Subcutaneous abdominal adipose tissue (tissue), 5 donors: ENCODE measurements at regions not wholly inside any gene's neighbourhood (a gene's known extent, or its start where the extent isn't known, plus 50 kb on each side); places are given as distances from the start of the nearest gene placed in this dataset.
A peak's percentile ranks its signal among the peaks of the same experiment; 100 is the strongest.

Source experiments
- H3K27ac ChIP-seq: one replicate; pipeline ENCODE4 v1.7.0; 2013; ENCODE audit warnings: low read depth, mild to moderate bottlenecking, inconsistent platforms, low read length, moderate library complexity
- H3K27me3 ChIP-seq, 5 donors: one replicate each; pipeline ENCODE4 v1.7.0; 2013; ENCODE audit warnings: low read length in 5 of 5, inconsistent platforms in 1 of 5; ENCODE audit not compliant: control insufficient read depth in 5 of 5, insufficient read depth in 4 of 5
- H3K36me3 ChIP-seq, 5 donors: one replicate each; pipeline ENCODE4 v1.7.0; 2013; ENCODE audit warnings: low read length in 5 of 5; ENCODE audit not compliant: control insufficient read depth in 5 of 5, insufficient read depth in 5 of 5
- H3K4me1 ChIP-seq, 5 donors: one replicate each; pipeline ENCODE4 v1.7.0; 2013; ENCODE audit warnings: low read length in 5 of 5, mild to moderate bottlenecking in 3 of 5, moderate library complexity in 1 of 5; ENCODE audit not compliant: control insufficient read depth in 5 of 5, insufficient read depth in 5 of 5
- H3K4me3 ChIP-seq, 5 donors: one replicate each; pipeline ENCODE4 v1.7.0; 2013; ENCODE audit warnings: low read length in 5 of 5, low read depth in 1 of 5
- H3K9ac ChIP-seq, 5 donors: one replicate each; pipeline ENCODE4 v1.7.0; 2013; ENCODE audit warnings: low read length in 5 of 5, mild to moderate bottlenecking in 4 of 5, moderate library complexity in 3 of 5
- H3K9me3 ChIP-seq, 5 donors: one replicate each; pipeline ENCODE4 v1.7.0; 2013; ENCODE audit warnings: low read length in 5 of 5; ENCODE audit not compliant: control insufficient read depth in 5 of 5
- donor health status: healthy.
- donor health status: healthy.
- donor health status: healthy.
- donor health status: healthy.
- donor health status: healthy.

GRCh38 chr14:94903338-94903737 lies 133.4 kb upstream of the GSC start:
- no peak overlapping the region for H3K9ac ChIP-seq
- no peaks in the 10 kb centered on the region for H3K9me3 ChIP-seq
- peaks cover 0 to 12% (median 6%) of the 10 kb centered on the region in 5 donors for H3K4me1 ChIP-seq
- no peak overlapping the region for H3K4me3 ChIP-seq
- H3K36me3 ChIP-seq = no peaks in the 10 kb centered on the region
- H3K27ac ChIP-seq = no peak overlapping the region
- H3K27me3 ChIP-seq = no peaks in the 10 kb centered on the region

DNA sequence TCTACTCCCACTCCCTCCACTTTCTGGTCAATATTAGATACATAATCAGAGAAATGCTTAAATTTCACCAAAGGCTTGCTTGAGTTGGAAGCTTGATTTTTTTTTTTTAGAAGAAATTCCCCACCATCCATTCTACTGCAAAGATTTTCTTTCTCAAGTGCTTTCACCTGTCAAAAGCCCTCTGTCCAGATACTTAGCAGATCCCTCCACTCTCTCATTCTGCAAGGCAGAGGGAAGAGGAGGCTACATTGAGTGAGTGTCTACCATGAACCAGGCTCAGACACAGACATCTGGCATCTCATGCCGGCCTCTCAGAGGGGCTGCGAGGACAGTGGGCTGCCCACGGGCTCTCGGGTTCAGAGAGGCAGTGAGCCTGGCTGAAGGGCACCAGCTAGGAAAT lies 127.6 kb upstream of the GSC start:
- Histone ChIP-seq H3K4me1 (peaks cover 8 to 21% (median 15%) of the 10 kb centered on the region in 5 donors), H3K36me3 (no peaks in the 10 kb centered on the region), H3K27ac (peak overlapping the region; percentile 11), H3K9ac (no peak overlapping the region), H3K4me3 (peak overlapping the region in 1 of 5 donors; percentile 39), H3K9me3 (peaks cover 0 to 7% (median 5%) of the 10 kb centered on the region in 5 donors), H3K27me3 (no peaks in the 10 kb centered on the region)

DNA sequence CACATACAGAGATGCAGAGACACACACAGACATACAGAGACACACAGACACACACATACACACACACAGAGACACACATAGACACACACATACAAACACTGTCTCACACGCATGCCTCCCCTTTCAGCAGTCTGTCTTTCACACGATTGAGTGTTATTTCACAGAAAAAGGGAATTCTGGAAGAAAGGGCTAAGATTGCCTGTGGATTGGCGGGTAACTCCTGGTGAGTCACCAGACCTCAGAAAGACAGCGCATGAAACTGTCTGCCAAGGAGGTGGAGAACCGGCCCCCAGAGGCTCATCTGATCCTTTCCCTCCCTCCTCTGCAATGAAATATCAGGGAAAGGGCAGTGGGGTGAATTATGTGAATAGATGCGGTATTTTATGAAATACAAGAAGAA lies 127.2 kb upstream of the GSC start:
- H3K4me1 ChIP-seq = peaks cover 8 to 21% (median 15%) of the 10 kb centered on the region in 5 donors
- H3K9me3 ChIP-seq = peaks cover 0 to 7% (median 5%) of the 10 kb centered on the region in 5 donors
- no peak overlapping the region for H3K9ac ChIP-seq
- H3K36me3 ChIP-seq = no peaks in the 10 kb centered on the region
- peak overlapping the region in 1 of 5 donors; percentile 39 for H3K4me3 ChIP-seq
- H3K27me3 ChIP-seq = no peaks in the 10 kb centered on the region
- peak overlapping the region; percentile 11 for H3K27ac ChIP-seq

- peaks cover 0 to 7% (median 5%) of the 10 kb centered on the region in 5 donors for H3K9me3 ChIP-seq
- H3K4me3 ChIP-seq = no peak overlapping the region
- H3K4me1 ChIP-seq = peaks cover 8 to 28% (median 16%) of the 10 kb centered on the region in 5 donors
- H3K36me3 ChIP-seq = no peaks in the 10 kb centered on the region
- H3K27me3 ChIP-seq = no peaks in the 10 kb centered on the region
- H3K9ac ChIP-seq = no peak overlapping the region
- no peak overlapping the region for H3K27ac ChIP-seq
Measured at GRCh38 chr14:94893411-94894160, 123.7 kb upstream of the GSC start.

- H3K4me1 ChIP-seq = peaks cover 0 to 11% (median 0%) of the 10 kb centered on the region in 5 donors
- H3K27me3 ChIP-seq = no peaks in the 10 kb centered on the region
- peaks cover 0 to 7% (median 5%) of the 10 kb centered on the region in 5 donors for H3K9me3 ChIP-seq
- H3K36me3 ChIP-seq = no peaks in the 10 kb centered on the region
- no peak overlapping the region for H3K4me3 ChIP-seq
- H3K9ac ChIP-seq = no peak overlapping the region
- H3K27ac ChIP-seq = no peak overlapping the region
Measured at GRCh38 chr14:94890785-94891184, 120.9 kb upstream of the GSC start.

- Histone ChIP-seq H3K4me1 (peaks cover 0 to 11% (median 0%) of the 10 kb centered on the region in 5 donors), H3K36me3 (no peaks in the 10 kb centered on the region), H3K9me3 (no peaks in the 10 kb centered on the region), H3K27me3 (no peaks in the 10 kb centered on the region), H3K4me3 (no peak overlapping the region), H3K27ac (no peak overlapping the region), H3K9ac (no peak overlapping the region)
Measured at GRCh38 chr14:94889520-94890312, 119.8 kb upstream of the GSC start.

GRCh38 chr14:94888121-94888520 lies 118.2 kb upstream of the GSC start:
- Histone ChIP-seq H3K9ac (no peak overlapping the region), H3K27me3 (no peaks in the 10 kb centered on the region), H3K4me3 (no peak overlapping the region), H3K9me3 (no peaks in the 10 kb centered on the region), H3K27ac (no peak overlapping the region), H3K36me3 (no peaks in the 10 kb centered on the region), H3K4me1 (peaks cover 0 to 6% (median 0%) of the 10 kb centered on the region in 5 donors)

DNA sequence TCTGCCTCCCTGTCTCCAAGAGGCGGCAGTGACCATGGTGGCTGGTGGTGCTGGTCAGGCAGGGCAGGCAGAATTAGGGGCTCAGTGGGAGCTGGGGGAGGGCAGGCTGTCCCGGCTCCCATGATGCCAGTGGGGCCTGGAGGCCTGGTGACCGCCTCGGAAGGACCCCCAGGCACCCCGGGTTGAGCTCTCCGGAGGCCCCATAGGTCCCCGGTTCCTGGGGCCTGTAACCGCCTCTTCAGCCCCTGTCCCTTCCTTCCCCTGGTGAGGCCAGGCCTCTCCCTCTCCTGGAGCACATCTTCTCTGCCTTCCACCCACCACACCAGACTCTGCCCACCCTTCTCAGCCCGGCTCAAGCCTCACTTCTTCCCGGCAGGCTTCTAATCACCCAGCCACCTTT lies 117.7 kb upstream of the GSC start:
- H3K36me3 ChIP-seq = no peaks in the 10 kb centered on the region
- no peak overlapping the region for H3K4me3 ChIP-seq
- peaks cover 0 to 6% (median 0%) of the 10 kb centered on the region in 5 donors for H3K4me1 ChIP-seq
- H3K27me3 ChIP-seq = no peaks in the 10 kb centered on the region
- no peak overlapping the region for H3K9ac ChIP-seq
- H3K27ac ChIP-seq = no peak overlapping the region
- H3K9me3 ChIP-seq = no peaks in the 10 kb centered on the region

- Histone ChIP-seq H3K9me3 (no peaks in the 10 kb centered on the region), H3K4me3 (no peak overlapping the region), H3K27ac (no peak overlapping the region), H3K9ac (no peak overlapping the region), H3K4me1 (peaks cover 0 to 6% (median 0%) of the 10 kb centered on the region in 5 donors), H3K27me3 (no peaks in the 10 kb centered on the region), H3K36me3 (no peaks in the 10 kb centered on the region)
Measured at GRCh38 chr14:94886931-94887330, 117.0 kb upstream of the GSC start.
